Muscle of leg (tissue), 3 donors: ENCODE measurements at regions not wholly inside any gene's neighbourhood (a gene's known extent, or its start where the extent isn't known, plus 50 kb on each side); places are given as distances from the start of the nearest gene placed in this dataset.
"Not testable (repeated sequence)": the region's sequence is repeated elsewhere in the genome, so short reads cannot be mapped to it uniquely, and the experiment has no call there.

ENCODE experiments used
- DNase-seq: peaks from one replicate; pipeline ENCODE4 v3.0.0; 2013
- H3K27ac ChIP-seq: one replicate; pipeline ENCODE4 v1.5.1; 2013; ENCODE audit warnings: mild to moderate bottlenecking, low read length, control low read depth
- H3K27me3 ChIP-seq: one replicate; pipeline ENCODE4 v1.6.1; 2013; ENCODE audit warnings: low read length; ENCODE audit not compliant: control insufficient read depth, insufficient read depth
- H3K36me3 ChIP-seq: one replicate; pipeline ENCODE4 v1.6.1; 2013; ENCODE audit warnings: low read length; ENCODE audit not compliant: control insufficient read depth, insufficient read depth
- H3K4me1 ChIP-seq: one replicate; pipeline ENCODE4 v1.6.1; 2013; ENCODE audit warnings: low read length; ENCODE audit not compliant: control insufficient read depth, insufficient read depth
- H3K4me3 ChIP-seq: one replicate; pipeline ENCODE4 v1.5.1; 2013; ENCODE audit warnings: low read length, control low read depth
- H3K9me3 ChIP-seq: replicated peaks from 2 replicates; pipeline ENCODE4 v1.6.1; 2013; ENCODE audit warnings: low read depth, low read length; ENCODE audit not compliant: control insufficient read depth
- WGBS: methylation state at CpG from one replicate; pipeline ENCODE4 v1.1.5; 2013; ENCODE audit warnings: missing lambda C conversion rate; ENCODE audit not compliant: insufficient coverage; 5-methylcytosine and 5-hydroxymethylcytosine counted together

DNA sequence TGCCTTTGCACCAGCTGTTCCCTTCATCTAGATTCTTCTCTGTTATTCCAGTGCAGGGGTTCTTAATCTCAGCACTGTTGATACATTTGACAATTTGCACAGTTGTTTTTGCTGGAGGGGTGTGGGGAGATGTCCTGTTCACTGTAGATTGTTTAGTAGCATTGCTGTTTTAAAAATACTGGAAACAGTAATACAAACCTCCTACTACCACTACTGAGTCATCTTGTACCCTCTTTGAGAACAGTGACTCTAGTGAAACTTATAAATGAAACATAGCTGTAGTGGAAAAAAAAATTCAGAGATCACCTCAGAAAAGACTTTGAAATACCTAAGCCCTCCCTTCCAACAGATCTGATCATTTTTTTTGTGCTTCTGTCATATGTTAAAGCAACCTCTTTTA is 154.8 kb upstream of the TMEM196 start:
- DNase-seq = no peak
- no peaks in the 10 kb centered on the region for H3K4me1 ChIP-seq
- H3K27ac ChIP-seq = no peak overlapping the region
- no peaks in the 10 kb centered on the region for H3K27me3 ChIP-seq
- H3K9me3 ChIP-seq = no peaks in the 10 kb centered on the region
- no peaks in the 10 kb centered on the region for H3K36me3 ChIP-seq
- H3K4me3 ChIP-seq = no peak overlapping the region

DNA sequence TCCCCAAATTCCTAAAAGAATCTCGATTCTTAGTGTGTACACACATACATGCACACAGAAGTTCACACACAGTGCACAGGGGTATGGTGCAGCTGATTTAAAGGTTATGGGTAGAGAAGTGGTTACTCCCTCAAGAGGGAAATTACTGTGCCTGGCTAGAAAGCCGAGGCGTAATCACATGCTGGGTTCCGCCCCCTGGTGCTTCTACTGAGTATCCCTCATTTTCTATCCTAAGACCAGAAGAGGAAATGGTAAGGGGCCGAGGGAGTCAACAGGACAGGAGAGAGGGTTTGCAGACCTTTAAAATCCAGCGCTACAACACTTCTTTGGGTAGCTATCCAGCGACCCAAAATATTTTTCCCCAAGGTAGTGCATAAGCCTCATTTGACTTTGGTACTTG is 147.3 kb upstream of the TMEM196 start:
- no peak overlapping the region for H3K27ac ChIP-seq
- H3K27me3 ChIP-seq = no peaks in the 10 kb centered on the region
- WGBS = no CpG with 5 or more reads among the region's 7 CpGs
- H3K4me3 ChIP-seq = no peak overlapping the region
- DNase-seq = no peak
- H3K4me1 ChIP-seq = no peaks in the 10 kb centered on the region
- H3K9me3 ChIP-seq = no peaks in the 10 kb centered on the region
- H3K36me3 ChIP-seq = no peaks in the 10 kb centered on the region

DNA sequence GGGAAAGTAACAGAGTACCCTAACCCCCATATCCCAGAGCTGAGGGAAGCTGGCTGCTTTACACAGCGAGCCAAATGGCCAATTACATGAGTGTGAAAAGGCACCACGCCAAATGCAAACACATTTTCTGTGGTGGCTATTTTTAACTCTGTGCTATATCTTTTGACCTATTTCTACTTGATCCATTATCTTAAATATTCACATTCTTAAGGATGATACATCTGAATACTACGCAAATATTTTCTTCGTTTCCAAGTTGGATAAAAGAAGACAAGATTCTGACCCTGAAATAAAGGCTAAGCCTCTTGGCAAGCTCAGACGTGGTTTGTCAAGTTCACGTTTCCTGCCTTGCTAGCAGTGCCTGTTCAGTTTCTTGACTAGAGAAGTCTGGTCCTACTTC is 146.7 kb upstream of the TMEM196 start:
- Histone ChIP-seq H3K36me3 (no peaks in the 10 kb centered on the region), H3K27me3 (no peaks in the 10 kb centered on the region), H3K27ac (no peak overlapping the region), H3K4me1 (no peaks in the 10 kb centered on the region), H3K9me3 (no peaks in the 10 kb centered on the region), H3K4me3 (no peak overlapping the region)
- peak; percentile 49 for DNase-seq
- WGBS = 15% methylated on average over 2 of the region's 6 CpGs

DNA sequence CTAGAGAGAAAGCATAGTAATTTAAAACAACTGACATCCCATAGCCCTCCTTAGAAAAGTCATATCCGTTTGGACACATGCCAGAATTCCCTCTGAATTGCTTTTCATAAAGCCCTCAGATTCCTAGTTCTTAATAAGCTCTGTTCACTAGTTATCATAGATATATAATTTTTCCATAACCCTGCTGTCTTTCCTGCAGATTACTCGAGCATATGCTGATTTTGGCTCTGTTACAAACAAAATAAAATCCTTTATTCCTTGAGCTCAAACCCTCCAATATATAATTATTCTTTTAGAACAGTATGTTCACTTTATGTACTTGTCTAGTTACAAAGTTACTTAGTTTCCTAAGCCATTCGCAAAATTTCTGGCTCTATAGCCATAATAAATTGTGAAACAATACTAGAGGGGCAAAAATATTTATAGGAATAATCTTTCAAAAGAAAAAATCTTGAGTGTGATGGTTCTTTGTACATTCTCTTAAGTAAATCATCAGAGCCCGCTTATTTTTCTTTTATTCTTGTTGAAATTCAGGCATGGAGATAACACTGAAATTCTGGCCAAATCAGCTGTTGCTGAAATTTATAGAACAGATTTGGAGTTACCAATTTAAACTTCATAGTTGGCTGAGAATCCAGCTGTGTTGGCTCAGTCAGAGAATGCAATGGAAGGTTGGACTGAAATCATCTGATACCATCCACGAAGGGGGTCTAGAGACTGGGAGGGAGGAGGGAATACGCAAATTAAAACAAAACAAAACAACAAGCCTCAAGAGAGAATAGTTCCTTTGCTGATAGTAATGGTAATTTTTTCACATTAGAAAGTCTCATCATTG is 146.1 kb upstream of the TMEM196 start:
- no CpG with 5 or more reads among the region's 6 CpGs for WGBS
- Histone ChIP-seq H3K4me1 (no peaks in the 10 kb centered on the region), H3K27me3 (no peaks in the 10 kb centered on the region), H3K9me3 (no peaks in the 10 kb centered on the region), H3K4me3 (no peak overlapping the region), H3K27ac (no peak overlapping the region), H3K36me3 (no peaks in the 10 kb centered on the region)
- DNase-seq = peak; percentile 65

DNA sequence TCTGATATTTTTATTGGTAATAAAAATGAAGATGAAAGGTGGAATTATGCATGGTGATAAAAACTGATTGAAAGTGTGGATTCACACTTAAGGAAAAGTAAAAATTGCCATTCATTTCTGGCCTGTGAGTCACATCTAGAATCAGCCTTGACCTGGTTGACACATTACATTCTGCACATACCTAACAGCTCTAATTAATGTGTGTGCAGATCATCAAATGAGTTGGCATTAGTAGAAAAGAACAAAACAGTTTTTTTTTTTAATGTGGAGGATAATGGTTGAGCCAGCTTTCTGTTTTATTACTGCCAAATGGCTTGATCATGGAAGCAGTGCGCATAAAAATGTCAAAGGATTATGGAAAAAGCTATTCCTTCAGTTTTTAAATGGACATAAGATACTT is 142.6 kb upstream of the TMEM196 start:
- no peak overlapping the region for H3K4me3 ChIP-seq
- no peaks in the 10 kb centered on the region for H3K27me3 ChIP-seq
- no peaks in the 10 kb centered on the region for H3K36me3 ChIP-seq
- H3K4me1 ChIP-seq = no peaks in the 10 kb centered on the region
- no peak overlapping the region for H3K27ac ChIP-seq
- no peaks in the 10 kb centered on the region for H3K9me3 ChIP-seq
- WGBS = no CpG with 5 or more reads among the region's 1 CpG
- DNase-seq = peak; percentile 8

DNA sequence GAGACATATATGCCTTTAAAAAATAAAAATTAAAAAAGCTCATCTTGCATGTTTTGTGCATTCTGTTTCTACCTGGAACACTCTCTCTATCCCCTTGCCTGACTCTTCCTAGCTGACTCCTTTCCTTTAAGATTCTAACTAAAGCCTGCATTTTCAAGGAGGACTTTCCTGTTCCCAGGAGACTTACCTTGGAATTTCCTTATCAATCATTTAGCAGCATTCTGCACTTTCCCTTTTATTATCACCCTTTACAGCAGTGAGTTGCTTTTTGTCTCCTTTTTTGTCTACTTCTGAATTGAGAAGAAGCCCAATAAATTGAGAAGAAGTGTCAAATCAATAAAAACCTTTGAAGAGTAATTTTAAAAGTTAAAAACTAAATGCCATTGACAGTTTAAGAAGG is 142.2 kb upstream of the TMEM196 start:
- no peaks in the 10 kb centered on the region for H3K27me3 ChIP-seq
- no peaks in the 10 kb centered on the region for H3K4me1 ChIP-seq
- H3K9me3 ChIP-seq = no peaks in the 10 kb centered on the region
- no peak overlapping the region for H3K27ac ChIP-seq
- no peak for DNase-seq
- H3K4me3 ChIP-seq = no peak overlapping the region
- H3K36me3 ChIP-seq = no peaks in the 10 kb centered on the region

- H3K9me3 ChIP-seq = no peaks in the 10 kb centered on the region
Observed at GRCh38 chr7:19914866-19915265, 141.4 kb upstream of the TMEM196 start.

GRCh38 chr7:19900118-19900517 is 126.7 kb upstream of the TMEM196 start:
- no peaks in the 10 kb centered on the region for H3K4me1 ChIP-seq
- peaks cover 2% of the 10 kb centered on the region for H3K9me3 ChIP-seq
- H3K4me3 ChIP-seq = no peak overlapping the region
- DNase-seq = no peak
- no peaks in the 10 kb centered on the region for H3K36me3 ChIP-seq
- no peaks in the 10 kb centered on the region for H3K27me3 ChIP-seq
- H3K27ac ChIP-seq = no peak overlapping the region

More at GRCh38 chr7:19914866-19915265, 141.4 kb upstream of the TMEM196 start:
- Histone ChIP-seq H3K27ac (no peak overlapping the region), H3K4me3 (no peak overlapping the region), H3K4me1 (no peaks in the 10 kb centered on the region), H3K36me3 (no peaks in the 10 kb centered on the region), H3K27me3 (no peaks in the 10 kb centered on the region)
- no peak for DNase-seq
- no CpG with 5 or more reads among the region's 1 CpG for WGBS

- Histone ChIP-seq H3K36me3 (no peaks in the 10 kb centered on the region), H3K9me3 (peaks cover 2% of the 10 kb centered on the region), H3K27ac (no peak overlapping the region), H3K27me3 (no peaks in the 10 kb centered on the region), H3K4me1 (no peaks in the 10 kb centered on the region), H3K4me3 (no peak overlapping the region)
- DNase-seq = no peak
- WGBS = no CpG with 5 or more reads among the region's 3 CpGs
Observed at GRCh38 chr7:19899529-19899928, 126.1 kb upstream of the TMEM196 start.

- H3K27ac ChIP-seq, H3K9me3 ChIP-seq, H3K36me3 ChIP-seq, H3K4me3 ChIP-seq, H3K27me3 ChIP-seq, H3K4me1 ChIP-seq, DNase-seq: not testable (repeated sequence)
- WGBS = 88% methylated on average over 11 of the region's 11 CpGs
Observed at GRCh38 chr7:19882893-19883292, 109.5 kb upstream of the TMEM196 start.

GRCh38 chr7:19872094-19872493 is 98.7 kb upstream of the TMEM196 start:
- H3K27ac ChIP-seq = no peak overlapping the region
- H3K9me3 ChIP-seq = no peaks in the 10 kb centered on the region
- H3K27me3 ChIP-seq = no peaks in the 10 kb centered on the region
- H3K4me1 ChIP-seq = no peaks in the 10 kb centered on the region
- no peak overlapping the region for H3K4me3 ChIP-seq
- no CpG with 5 or more reads among the region's 1 CpG for WGBS
- DNase-seq = no peak
- H3K36me3 ChIP-seq = no peaks in the 10 kb centered on the region
